Hippocampal formation (tissue), 2 donors: ENCODE measurements at regions not wholly inside any gene's neighbourhood (a gene's known extent, or its start where the extent isn't known, plus 50 kb on each side); places are given as distances from the start of the nearest gene placed in this dataset.
"Not testable (repeated sequence)": the region's sequence is repeated elsewhere in the genome, so short reads cannot be mapped to it uniquely, and the experiment has no call there.

Source experiments
- DNase-seq, 2 donors: peaks; one replicate each; lab custom pipeline; 2025; lab: John Stamatoyannopoulos, UW

GRCh38 chr10:6737080-6737641 lies 157.1 kb upstream of the PRKCQ start:
- DNase-seq: no peak

DNA sequence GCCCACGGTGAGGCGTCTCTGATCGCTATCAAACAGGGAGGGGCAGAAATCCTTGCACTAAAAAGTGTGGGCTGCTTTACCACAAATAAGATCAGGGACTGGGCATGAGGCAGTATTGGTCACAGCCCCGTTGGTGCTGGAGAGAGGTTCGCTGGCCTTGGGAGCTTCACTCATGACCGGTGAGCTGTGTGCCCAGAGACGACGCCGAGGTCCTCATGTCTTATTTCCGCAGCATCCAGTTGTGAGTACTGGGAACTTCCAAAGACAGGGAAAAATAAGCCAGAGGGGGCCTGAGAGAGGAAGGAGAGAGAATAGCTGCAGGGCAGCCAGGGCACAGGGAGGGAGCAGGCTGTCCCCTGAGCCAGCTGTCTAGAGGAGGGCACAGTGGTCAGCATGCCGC lies 154.2 kb upstream of the PRKCQ start:
- no peak for DNase-seq

DNA sequence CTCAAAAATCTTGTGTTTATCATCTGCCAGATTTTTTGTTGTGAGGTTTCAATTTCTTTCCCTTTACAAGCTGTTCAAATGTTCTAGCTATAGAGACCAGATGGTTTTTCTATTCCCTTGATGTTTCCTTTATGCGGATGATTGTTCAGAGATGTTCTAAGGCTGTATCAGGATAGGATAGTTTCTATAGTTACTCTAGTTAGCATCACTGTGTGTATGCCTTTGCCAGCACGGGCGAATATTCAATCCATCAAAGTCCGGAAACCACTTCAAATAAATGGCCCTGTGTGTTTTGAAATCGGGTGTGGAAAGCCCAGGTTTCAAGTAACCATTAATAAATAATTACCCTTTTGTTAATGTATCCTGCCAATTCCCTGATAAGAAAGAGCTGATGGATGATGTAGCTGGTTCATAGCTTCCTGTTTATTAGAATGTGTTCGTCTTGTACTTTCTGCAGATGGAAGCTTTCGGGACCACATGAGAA lies 149.8 kb upstream of the PRKCQ start:
- no peak for DNase-seq

DNA sequence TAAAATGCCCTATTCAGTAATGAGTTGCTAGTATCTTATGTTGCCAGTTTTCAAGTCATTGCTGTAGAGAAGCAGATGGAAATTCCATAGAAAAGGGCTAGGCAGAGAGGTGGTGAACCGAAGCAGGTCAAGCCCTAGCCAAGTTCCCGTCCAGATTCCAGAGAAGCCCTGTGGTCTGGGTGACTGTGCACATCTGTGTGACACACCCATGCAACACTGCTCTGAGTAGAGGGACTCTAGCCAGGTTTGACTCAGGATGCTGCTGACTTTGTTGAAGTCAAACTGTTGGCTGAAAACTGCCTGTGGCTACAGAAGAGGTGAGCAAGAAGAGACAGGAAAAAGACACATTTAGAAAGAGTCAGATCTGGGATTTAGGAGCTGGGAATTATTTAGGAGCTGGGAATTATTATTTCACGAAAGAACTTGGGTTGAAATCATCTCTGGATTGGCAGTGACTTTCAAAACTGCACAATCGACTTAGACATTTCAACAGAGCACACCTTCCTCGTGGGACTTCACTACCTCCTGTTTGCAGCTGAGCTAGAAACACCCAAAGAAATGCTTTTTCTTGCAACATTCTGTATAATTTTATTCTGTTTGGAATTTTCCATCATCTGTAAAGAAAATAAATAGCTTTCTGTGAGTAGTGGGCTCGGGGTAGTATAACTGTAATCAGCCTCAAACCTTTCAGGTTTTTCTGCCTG lies 149.1 kb upstream of the PRKCQ start:
- DNase-seq: no peak

- no peak for DNase-seq
These were observed 146.8 kb upstream of the PRKCQ start for GRCh38 chr10:6726924-6727323.

DNA sequence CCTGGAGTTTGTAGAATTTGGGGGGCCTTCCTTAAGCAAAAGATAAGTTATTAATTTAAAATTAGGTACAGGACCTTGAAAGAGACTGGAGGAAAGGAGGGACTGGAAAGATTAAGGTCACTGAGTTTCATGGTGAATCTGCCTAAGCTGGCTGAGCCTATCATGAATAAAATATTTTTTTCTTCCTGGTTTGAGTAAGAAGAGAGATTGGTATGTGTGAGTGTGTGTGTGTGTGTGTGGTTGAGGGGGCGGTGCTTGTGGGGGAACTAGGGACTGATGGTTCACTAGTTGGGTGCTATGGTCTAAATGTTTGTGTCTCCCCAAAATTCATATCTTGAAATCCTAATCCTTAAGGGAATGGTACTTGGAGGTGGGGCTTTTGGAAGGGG lies 142.5 kb upstream of the PRKCQ start:
- DNase-seq: no peak

DNA sequence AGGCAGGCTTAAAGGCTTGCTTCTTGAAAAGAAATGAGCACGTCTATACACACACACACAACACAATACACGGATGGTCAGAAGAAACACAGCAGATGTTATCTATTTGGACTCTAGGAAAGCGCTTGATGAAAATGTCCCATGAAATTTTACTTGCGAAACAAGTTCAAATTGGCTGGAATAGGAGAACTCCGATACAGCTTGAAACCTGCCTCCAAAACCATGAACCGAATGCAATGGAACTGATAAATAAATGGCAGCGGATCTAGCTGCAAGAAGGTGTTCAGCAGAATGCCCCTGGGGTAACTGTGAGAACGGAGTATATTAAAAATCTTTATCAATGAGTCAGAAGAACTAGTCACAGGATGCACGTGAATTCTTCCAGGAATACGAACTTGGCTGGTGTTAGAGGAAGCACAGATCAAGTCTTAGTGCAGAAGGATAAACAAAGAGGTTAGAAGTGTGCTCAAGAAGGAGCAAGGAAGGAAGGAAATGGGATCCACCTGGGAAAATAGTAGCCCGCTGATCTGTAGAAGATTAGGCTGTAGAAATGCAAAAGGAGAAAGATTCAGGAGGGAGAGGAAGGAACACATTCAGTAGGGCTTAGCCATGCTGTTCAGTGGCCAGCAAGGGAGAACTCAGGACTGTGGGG lies 142.0 kb upstream of the PRKCQ start:
- DNase-seq: no peak

- DNase-seq: peak in 1 of 2 donors; percentile 24
These were observed 141.4 kb upstream of the PRKCQ start for GRCh38 chr10:6721480-6721879.

GRCh38 chr10:6719561-6719960 lies 139.5 kb upstream of the PRKCQ start:
- no peak for DNase-seq

GRCh38 chr10:6718550-6718949 lies 138.5 kb upstream of the PRKCQ start:
- DNase-seq: no peak

GRCh38 chr10:6716516-6716915 lies 136.4 kb upstream of the PRKCQ start:
- DNase-seq: no peak

- DNase-seq: no peak
These were observed 133.6 kb upstream of the PRKCQ start for GRCh38 chr10:6713716-6714115.

DNA sequence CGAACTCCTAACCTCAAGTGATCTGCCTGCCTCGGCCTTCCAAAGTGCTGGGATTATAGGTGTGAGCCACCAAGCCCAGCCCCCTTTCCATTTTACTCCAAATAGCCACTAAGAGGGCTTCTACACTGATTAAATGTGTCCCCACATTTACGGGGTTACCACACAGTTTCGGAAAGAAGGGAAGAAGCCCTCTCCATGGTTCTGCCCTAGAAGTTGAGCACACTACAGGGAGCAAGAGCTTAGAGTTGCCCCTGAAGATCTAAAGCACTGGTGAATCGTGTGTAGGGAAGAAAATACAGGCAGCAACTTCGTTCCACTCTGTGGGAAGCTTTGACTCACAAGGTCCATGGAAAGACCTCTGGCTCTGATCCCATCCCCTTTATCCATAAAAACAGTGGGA lies 133.0 kb upstream of the PRKCQ start:
- DNase-seq: no peak

- DNase-seq: no peak
These were observed 131.8 kb upstream of the PRKCQ start for GRCh38 chr10:6711881-6712280.

GRCh38 chr10:6711408-6711841 lies 131.3 kb upstream of the PRKCQ start:
- no peak for DNase-seq

- DNase-seq: no peak
These were observed 127.3 kb upstream of the PRKCQ start for GRCh38 chr10:6707352-6707751.

DNA sequence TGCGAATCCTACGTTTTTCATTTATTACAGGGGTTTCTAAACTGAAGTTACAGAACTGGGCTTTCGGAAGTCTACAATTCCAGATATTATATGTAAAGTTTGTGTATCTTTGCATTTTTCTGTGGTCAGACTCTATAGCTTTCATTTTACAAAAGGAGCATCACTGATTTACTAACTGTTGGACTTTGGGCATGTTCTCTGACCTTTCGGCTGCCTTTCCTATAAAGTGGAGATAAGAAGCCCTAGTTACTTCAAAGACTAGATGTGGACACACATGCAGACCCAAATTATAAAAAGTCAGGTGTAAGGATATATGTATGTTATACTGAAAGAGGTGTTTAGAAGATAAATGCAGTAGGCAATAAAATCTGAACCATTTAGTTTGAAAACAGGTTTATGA lies 126.6 kb upstream of the PRKCQ start:
- DNase-seq: no peak

DNA sequence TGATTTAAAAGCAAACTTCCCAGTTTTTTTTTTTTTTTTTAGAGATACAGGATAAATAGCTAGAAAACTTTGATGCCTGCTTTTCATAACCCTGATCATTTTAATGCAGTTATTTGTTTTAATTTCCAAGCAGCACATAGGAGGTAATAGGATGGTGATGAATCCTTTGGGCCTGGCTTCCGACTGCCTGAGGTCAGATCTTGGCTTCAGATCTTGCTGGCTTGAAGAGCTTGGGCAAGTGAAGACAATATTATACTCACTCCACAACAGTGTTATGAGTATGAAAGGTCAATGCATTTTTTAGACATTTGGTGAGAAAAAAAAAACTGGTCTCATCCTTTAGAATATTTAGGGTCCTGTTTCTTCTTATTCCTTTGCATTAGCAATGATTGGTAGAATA lies 124.8 kb upstream of the PRKCQ start:
- no peak for DNase-seq

DNA sequence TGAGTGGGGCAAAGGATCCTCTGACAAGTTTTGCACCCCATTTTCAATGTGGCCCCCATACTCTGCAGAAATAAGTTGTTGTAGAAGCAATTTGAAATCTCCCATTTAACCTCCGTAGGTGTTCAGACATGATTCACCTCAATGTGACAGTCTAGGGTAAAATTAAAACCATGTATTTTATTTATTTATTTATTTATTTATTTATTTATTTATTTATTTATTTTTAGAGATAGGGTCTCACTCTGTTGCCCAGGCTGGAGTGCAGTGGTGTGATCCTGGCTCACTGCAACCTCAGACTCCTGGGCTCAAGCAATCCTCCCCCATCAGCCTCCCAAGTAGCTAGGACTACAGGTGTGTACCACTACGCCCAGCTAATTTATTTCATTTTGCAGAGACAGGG lies 122.8 kb upstream of the PRKCQ start:
- DNase-seq: not testable (repeated sequence)

DNA sequence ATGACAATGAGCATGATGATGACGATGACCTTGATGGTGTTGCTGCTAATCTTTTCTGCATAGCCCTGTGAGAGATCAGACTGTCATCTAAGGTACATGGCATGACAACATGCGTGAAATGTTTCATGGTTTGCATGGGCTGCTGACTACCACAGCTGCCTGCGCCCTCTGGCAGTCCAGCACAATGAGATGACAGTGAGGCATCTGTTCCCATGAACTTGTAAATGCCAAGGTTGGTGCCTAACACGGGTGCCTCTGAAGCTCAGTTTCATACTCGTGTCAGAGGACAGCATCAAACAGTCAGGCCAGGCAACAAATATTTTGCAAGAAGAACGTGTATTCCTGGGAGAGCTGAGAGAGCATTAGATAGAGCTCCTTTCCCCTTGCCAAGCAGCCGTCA lies 122.0 kb upstream of the PRKCQ start:
- no peak for DNase-seq

- no peak for DNase-seq
These were observed 121.2 kb upstream of the PRKCQ start for GRCh38 chr10:6701289-6701688.

DNA sequence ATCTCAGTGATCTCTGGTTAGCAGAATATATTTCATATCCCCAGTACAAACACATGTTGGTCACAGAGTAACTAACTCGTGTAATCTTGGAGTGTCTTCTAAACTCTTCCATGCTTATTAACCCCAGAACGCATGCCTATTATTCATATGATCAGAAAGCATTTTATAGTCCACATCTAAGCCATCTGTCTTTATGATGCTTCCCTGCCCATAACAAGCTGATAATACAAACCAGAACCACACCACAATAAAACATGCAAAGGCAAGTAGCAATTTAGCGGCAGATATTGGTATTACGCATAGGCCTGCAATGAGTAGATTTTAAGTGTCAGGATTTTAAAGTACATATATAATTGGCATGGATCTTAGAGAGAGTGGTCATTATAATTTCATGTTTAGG lies 120.0 kb upstream of the PRKCQ start:
- no peak for DNase-seq

DNA sequence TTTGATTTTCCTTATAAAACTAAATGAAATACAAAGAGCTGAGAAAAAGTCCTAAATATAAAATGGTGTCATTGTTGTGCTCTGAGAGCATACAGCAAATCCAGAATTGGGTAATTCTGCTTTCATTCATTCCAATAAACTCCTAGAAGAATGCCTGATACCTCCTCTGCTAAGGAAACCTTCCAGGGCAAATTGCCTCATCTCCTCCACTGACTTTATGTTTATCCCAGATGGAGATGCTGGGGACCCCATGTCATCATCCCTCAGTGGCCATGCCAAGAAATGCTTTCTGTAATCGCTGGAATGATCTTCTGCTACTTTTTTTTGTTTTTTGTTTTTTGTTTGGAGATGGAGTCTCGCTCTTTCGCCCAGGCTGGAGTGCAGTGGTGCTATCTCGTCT lies 119.3 kb upstream of the PRKCQ start:
- no peak for DNase-seq
